ENCODE measurements at regions not wholly inside any gene's neighbourhood (a gene's known extent, or its start where the extent isn't known, plus 50 kb on each side); places are given as distances from the start of the nearest gene placed in this dataset.
"Not testable (repeated sequence)": the region's sequence is repeated elsewhere in the genome, so short reads cannot be mapped to it uniquely, and the experiment has no call there.

DNA sequence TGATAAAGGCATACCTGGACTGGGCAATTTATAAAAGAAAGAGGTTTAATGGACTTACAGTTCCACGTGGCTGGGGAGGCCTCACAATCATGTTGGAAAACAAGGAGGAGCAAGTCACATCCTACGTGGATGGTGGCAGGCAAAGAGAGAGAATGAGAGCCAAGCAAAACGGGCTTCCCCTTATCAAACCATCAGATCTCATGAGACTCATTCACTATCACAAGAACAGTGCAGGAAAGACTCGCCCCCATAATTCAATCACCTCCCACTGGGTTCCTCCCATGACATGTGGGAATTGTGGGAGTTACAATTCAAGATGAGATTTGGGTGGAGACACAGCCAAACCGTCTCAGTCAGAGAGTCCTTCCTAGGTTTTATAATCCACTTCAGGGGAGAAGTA is 222.3 kb downstream of the ZNF674 start:
- TF ChIP-seq, protein P1, sequence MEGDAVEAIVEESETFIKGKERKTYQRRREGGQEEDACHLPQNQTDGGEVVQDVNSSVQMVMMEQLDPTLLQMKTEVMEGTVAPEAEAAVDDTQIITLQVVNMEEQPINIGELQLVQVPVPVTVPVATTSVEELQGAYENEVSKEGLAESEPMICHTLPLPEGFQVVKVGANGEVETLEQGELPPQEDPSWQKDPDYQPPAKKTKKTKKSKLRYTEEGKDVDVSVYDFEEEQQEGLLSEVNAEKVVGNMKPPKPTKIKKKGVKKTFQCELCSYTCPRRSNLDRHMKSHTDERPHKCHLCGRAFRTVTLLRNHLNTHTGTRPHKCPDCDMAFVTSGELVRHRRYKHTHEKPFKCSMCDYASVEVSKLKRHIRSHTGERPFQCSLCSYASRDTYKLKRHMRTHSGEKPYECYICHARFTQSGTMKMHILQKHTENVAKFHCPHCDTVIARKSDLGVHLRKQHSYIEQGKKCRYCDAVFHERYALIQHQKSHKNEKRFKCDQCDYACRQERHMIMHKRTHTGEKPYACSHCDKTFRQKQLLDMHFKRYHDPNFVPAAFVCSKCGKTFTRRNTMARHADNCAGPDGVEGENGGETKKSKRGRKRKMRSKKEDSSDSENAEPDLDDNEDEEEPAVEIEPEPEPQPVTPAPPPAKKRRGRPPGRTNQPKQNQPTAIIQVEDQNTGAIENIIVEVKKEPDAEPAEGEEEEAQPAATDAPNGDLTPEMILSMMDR (IDR thresholded peaks at IDR 0.05), result not testable (repeated sequence)
- not testable (repeated sequence) for TF ChIP-seq POLR2AphosphoS5, POLR2A (IDR thresholded peaks at IDR 0.05)

Measured in transverse colon (tissue), 4 donors.